Activated naive CD8-positive, alpha-beta T cell treated with anti-CD3 and anti-CD28 coated beads for 36 hours (primary cell): ENCODE measurements at regions not wholly inside any gene's neighbourhood (a gene's known extent, or its start where the extent isn't known, plus 50 kb on each side); places are given as distances from the start of the nearest gene placed in this dataset.

ENCODE experiments used
- DNase-seq: peaks from one replicate; pipeline ENCODE4 v3.0.0; 2021
- H3K27ac Mint-ChIP-seq: one replicate; pipeline ENCODE4 v1.8.0; 2022; ENCODE audit warnings: mild to moderate bottlenecking, moderate library complexity, mixed read lengths
- H3K27me3 Mint-ChIP-seq: one replicate; pipeline ENCODE4 v1.8.0; 2022; ENCODE audit warnings: mild to moderate bottlenecking, mixed read lengths
- H3K36me3 Mint-ChIP-seq: one replicate; pipeline ENCODE4 v1.8.0; 2021; ENCODE audit warnings: mild to moderate bottlenecking, mixed read lengths
- H3K4me1 Mint-ChIP-seq: one replicate; pipeline ENCODE4 v1.8.0; 2021; ENCODE audit warnings: mixed read lengths
- H3K4me3 Mint-ChIP-seq: one replicate; pipeline ENCODE4 v1.8.0; 2022; ENCODE audit warnings: mild to moderate bottlenecking, moderate library complexity, mixed read lengths
- H3K9me3 Mint-ChIP-seq: one replicate; pipeline ENCODE4 v1.8.0; 2022; ENCODE audit warnings: mixed read lengths

DNA sequence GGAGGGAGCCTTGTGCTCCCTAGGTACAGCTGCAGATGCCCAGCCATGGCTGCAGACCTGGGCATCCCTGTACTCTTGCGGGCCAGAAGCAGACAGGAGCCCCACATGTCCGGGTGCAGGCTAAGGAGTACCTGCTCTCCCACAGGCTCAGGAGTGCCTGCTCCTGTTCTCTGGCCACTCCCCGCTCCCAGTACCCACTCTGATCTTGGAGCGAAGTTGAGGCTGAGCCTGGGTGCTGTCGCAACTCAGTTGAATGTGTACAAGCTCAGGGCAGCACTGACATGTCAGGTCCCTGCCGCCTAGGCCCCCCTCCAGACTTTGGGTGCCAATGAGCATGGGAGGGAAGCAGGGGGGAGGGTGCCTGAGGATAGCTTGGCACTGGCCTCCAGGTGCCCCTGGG lies 666.9 kb downstream of the PLPP3 start:
- Mint-ChIP-seq H3K4me1 (no peaks in the 10 kb centered on the region), H3K4me3 (no peak overlapping the region), H3K9me3 (no peaks in the 10 kb centered on the region), H3K27ac (no peak overlapping the region), H3K27me3 (no peaks in the 10 kb centered on the region), H3K36me3 (no peaks in the 10 kb centered on the region)
- no peak for DNase-seq

- Mint-ChIP-seq H3K27me3 (peaks cover 10% of the 10 kb centered on the region), H3K4me1 (no peaks in the 10 kb centered on the region), H3K4me3 (no peak overlapping the region), H3K9me3 (no peaks in the 10 kb centered on the region), H3K27ac (no peak overlapping the region), H3K36me3 (no peaks in the 10 kb centered on the region)
- DNase-seq: no peak
Observed at GRCh38 chr1:55904541-55904940, 674.8 kb downstream of the PLPP3 start.

DNA sequence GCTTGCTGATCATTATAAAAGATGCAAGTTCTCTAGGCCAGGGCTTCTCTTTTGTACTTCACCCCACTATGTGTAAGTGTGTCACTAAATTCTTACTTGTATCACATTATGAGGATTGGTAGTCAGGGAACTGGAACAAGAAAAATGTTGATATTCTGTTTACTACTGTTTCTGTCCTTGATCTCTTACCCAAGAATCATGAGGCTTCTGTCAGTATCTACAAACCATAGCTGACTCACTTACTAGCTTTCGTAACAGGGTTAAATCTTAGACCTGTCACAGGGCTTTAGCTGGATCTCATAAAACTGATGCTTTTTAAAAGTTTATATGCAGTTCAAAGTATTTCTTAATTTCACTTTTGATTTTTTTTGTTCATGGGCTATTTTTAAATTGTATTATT lies 681.2 kb downstream of the PLPP3 start:
- DNase-seq: no peak
- Mint-ChIP-seq H3K27me3 (no peaks in the 10 kb centered on the region), H3K27ac (no peak overlapping the region), H3K4me3 (no peak overlapping the region), H3K9me3 (peaks cover 3% of the 10 kb centered on the region), H3K4me1 (no peaks in the 10 kb centered on the region), H3K36me3 (no peaks in the 10 kb centered on the region)

- Mint-ChIP-seq H3K27ac (no peak overlapping the region), H3K27me3 (peaks cover 3% of the 10 kb centered on the region), H3K4me1 (no peaks in the 10 kb centered on the region), H3K4me3 (no peak overlapping the region), H3K36me3 (no peaks in the 10 kb centered on the region), H3K9me3 (peaks cover 18% of the 10 kb centered on the region)
- DNase-seq: no peak
Observed at GRCh38 chr1:55896210-55896609, 681.0 kb upstream of the USP24 start.

- peaks cover 18% of the 10 kb centered on the region for H3K9me3 Mint-ChIP-seq
- no peak overlapping the region for H3K4me3 Mint-ChIP-seq
- H3K27me3 Mint-ChIP-seq: peaks cover 3% of the 10 kb centered on the region
- H3K36me3 Mint-ChIP-seq: no peaks in the 10 kb centered on the region
- H3K4me1 Mint-ChIP-seq: no peaks in the 10 kb centered on the region
- no peak for DNase-seq
- H3K27ac Mint-ChIP-seq: no peak overlapping the region
Observed at GRCh38 chr1:55894521-55894920, 679.4 kb upstream of the USP24 start.

DNA sequence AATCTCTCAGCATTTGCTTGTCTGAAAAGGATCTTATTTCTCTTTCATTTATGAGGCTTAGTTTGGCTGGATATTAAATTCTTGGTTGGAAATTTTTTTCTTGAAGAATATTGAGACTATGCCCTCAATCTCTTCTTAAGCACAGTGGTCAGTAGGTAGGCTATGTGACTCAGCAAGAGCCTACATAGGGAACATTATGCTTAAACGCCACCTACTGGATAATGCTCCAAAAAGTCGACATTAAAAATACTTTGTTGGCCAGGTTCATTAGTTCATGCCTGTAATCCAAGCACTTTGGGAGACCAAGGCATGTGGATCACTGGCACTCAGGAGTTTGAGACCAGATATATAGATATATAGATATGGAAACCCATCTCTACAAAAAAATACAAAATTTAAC lies 678.0 kb upstream of the USP24 start:
- Mint-ChIP-seq H3K4me3 (no peak overlapping the region), H3K9me3 (peaks cover 18% of the 10 kb centered on the region), H3K27me3 (peaks cover 3% of the 10 kb centered on the region), H3K36me3 (no peaks in the 10 kb centered on the region), H3K4me1 (no peaks in the 10 kb centered on the region), H3K27ac (no peak overlapping the region)
- no peak for DNase-seq

DNA sequence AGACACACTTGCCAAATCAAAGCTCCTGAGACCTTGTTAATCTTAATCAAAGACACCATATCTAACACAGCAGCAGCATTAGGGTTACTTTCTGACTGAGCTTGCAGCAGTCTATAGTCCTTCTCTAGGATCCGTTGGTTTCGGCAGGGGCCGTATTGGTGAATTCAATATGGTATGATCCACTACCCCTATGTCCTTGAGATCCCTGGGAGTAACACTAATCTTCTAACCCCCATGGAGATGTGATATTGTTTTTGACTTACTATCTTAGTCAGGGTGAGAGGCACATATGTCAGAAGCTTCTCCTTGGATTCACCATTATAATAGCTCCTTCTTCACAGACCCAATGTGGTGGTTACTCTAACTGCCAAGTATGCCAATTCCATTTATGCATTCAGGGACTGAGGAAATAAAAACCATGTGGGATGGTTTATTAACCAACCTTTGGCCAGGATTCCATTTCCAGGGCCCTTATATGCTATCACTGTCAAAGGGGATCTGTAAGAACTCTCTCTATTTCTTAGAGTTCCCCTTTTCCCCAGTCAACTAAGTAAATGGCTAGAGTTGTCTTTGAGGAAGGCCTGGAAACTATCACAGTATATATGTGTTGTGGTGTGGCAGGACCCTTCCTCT lies 673.6 kb upstream of the USP24 start:
- peaks cover 3% of the 10 kb centered on the region for H3K27me3 Mint-ChIP-seq
- no peak overlapping the region for H3K4me3 Mint-ChIP-seq
- peaks cover 15% of the 10 kb centered on the region for H3K9me3 Mint-ChIP-seq
- H3K4me1 Mint-ChIP-seq: no peaks in the 10 kb centered on the region
- H3K36me3 Mint-ChIP-seq: no peaks in the 10 kb centered on the region
- no peak overlapping the region for H3K27ac Mint-ChIP-seq
- no peak for DNase-seq

DNA sequence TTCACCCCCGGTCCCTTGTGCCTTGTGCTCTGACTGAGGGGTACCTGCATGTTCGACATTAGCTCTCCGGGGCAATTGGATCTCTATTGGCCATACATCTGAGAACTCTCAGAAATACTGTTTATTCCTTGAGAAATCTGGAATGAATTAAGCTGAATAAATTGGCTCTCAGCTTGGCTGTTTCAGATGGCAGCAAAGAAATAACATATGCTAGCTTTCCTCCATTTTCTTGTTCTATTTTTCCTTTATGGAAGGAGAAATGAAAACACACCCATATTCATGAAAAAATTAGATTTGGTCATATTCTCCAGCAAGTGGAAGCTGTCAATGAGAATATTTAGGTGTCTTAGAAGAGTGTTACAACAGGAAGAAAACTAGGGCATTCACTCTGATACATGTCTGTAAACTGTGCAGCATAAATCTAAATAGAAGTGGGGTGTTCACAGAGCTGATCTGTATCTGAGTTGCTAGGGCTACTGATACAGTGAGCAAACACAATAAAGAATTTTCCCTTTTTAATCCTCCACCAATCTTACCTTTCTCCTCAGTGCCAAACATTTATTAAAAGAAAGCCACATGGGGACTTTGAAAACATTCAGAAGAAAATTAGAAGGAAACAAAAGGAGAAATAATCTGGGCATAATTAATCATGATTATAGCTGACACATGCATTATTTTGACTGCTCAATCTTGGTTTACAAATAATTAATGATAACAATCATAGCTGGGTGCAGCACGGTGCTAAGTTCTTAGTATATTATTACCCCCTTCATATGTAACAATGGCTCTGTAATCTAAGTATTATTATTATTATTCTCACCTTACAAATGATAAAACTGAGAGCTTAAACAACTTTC lies 671.9 kb upstream of the USP24 start:
- Mint-ChIP-seq H3K27me3 (no peaks in the 10 kb centered on the region), H3K4me1 (no peaks in the 10 kb centered on the region), H3K4me3 (no peak overlapping the region), H3K9me3 (peaks cover 5% of the 10 kb centered on the region), H3K27ac (no peak overlapping the region), H3K36me3 (no peaks in the 10 kb centered on the region)
- DNase-seq: no peak

GRCh38 chr1:55885619-55886018 lies 670.5 kb upstream of the USP24 start:
- Mint-ChIP-seq H3K27ac (no peak overlapping the region), H3K9me3 (no peaks in the 10 kb centered on the region), H3K27me3 (no peaks in the 10 kb centered on the region), H3K4me3 (no peak overlapping the region), H3K4me1 (no peaks in the 10 kb centered on the region), H3K36me3 (no peaks in the 10 kb centered on the region)
- DNase-seq: no peak

DNA sequence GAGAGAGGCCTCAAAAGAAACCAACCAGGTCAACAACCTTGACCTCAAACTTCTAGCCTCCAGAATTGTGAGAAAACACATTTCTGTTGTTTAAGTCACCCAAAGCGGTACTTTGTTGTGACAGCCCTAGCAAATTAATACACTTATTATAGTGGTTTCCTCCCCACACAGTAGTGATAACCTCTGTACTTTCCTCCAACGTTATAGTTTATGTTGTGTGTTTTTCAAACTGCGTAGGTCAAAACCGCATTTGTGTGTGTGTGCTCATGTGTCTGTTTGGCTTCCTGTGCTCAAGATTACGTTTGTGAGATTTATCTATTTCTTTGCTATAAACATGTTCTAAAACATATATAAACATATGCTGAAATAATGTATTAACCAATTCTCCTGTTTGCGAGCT lies 667.8 kb upstream of the USP24 start:
- H3K9me3 Mint-ChIP-seq: no peaks in the 10 kb centered on the region
- no peak for DNase-seq
- H3K27me3 Mint-ChIP-seq: no peaks in the 10 kb centered on the region
- H3K4me1 Mint-ChIP-seq: no peaks in the 10 kb centered on the region
- no peaks in the 10 kb centered on the region for H3K36me3 Mint-ChIP-seq
- no peak overlapping the region for H3K4me3 Mint-ChIP-seq
- no peak overlapping the region for H3K27ac Mint-ChIP-seq

DNA sequence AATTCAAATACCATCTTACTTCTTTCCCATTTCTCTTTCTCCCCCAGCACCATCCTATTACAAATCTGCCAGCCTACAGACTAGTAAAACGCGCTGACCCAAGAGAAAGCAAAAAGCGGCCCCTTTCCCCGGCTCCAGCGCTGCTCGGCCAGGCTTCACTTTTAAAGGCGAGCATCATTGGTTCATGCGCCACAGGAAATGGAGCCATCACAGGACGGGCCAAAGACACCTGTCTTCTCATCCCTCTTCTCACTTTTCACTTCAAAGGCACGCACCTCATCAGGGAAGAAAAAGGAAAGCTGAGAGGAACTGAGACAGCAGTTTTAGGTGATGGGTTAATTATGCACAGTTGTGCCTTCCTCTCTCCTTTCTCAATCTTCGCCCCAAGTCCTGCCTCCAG lies 664.2 kb upstream of the USP24 start:
- no peak for DNase-seq
- Mint-ChIP-seq H3K9me3 (no peaks in the 10 kb centered on the region), H3K36me3 (no peaks in the 10 kb centered on the region), H3K4me3 (no peak overlapping the region), H3K27me3 (peaks cover 5% of the 10 kb centered on the region), H3K4me1 (no peaks in the 10 kb centered on the region), H3K27ac (no peak overlapping the region)

GRCh38 chr1:55877437-55878232 lies 662.5 kb upstream of the USP24 start:
- Mint-ChIP-seq H3K4me1 (no peaks in the 10 kb centered on the region), H3K27me3 (peaks cover 5% of the 10 kb centered on the region), H3K4me3 (no peak overlapping the region), H3K9me3 (no peaks in the 10 kb centered on the region), H3K27ac (no peak overlapping the region), H3K36me3 (no peaks in the 10 kb centered on the region)
- no peak for DNase-seq

DNA sequence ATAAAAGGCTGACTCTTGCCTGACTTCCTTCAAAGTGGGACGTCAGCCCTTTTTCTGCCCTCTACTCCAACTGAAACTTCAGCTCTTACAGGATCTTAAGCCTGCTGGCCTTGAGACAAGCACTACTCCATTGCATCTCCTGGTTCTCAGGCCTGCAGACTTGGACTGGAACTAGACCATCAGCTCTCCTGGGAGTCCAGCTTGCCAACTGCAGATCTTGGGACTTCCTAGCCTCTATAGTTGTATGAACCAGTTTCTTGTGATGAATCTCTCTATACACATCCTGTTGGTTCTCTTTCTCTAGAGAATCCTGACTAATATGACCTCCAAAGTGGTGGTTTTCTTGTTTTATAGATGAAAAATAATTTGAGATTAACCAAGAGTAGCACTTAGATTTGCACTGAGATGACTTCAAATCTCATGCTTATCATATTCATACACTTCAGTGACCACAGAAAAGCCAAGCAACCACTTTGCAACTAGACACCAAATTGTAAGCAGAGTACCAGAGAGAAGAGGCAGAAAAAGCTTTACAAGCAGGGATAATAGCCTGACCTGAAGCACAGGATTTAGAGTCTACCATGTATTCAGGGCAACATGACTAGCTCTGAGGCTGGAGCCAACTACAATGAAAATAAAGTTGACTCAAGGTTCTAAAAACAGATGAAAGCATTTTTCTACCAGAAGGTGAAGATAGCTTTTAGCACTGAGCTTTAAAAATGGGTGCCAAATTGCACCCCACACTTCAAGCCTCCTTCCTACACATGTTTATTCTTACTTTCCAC lies 661.3 kb upstream of the USP24 start:
- Mint-ChIP-seq H3K36me3 (no peaks in the 10 kb centered on the region), H3K27me3 (peaks cover 5% of the 10 kb centered on the region), H3K27ac (no peak overlapping the region), H3K4me1 (no peaks in the 10 kb centered on the region), H3K9me3 (no peaks in the 10 kb centered on the region), H3K4me3 (no peak overlapping the region)
- no peak for DNase-seq

DNA sequence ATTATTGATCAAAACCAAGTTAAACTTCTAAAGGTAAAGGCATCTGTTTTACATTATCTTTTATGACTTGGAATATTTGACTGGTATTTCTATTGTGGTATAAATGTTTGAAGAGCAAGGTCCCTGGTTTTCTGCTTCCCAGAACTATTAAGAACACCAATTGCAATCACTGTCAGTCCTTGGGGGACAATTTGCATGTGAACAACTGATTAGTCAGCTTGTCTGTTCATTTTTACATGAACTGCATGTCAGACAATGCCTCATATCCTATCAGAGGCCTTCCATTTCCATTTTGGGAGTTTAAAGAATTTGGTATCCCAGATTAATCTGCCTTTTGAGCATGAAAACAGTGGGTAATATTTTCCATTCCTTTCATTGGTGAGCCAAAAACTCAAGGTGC lies 654.9 kb upstream of the USP24 start:
- no peak for DNase-seq
- Mint-ChIP-seq H3K36me3 (no peaks in the 10 kb centered on the region), H3K4me1 (no peaks in the 10 kb centered on the region), H3K27me3 (peaks cover 2% of the 10 kb centered on the region), H3K9me3 (no peaks in the 10 kb centered on the region), H3K27ac (no peak overlapping the region), H3K4me3 (no peak overlapping the region)

GRCh38 chr1:55869065-55869464 lies 653.9 kb upstream of the USP24 start:
- Mint-ChIP-seq H3K4me3 (no peak overlapping the region), H3K9me3 (no peaks in the 10 kb centered on the region), H3K27ac (no peak overlapping the region), H3K27me3 (peaks cover 3% of the 10 kb centered on the region), H3K36me3 (no peaks in the 10 kb centered on the region), H3K4me1 (no peaks in the 10 kb centered on the region)
- DNase-seq: no peak
